ENCODE measurements at regions not wholly inside any gene's neighbourhood (a gene's known extent, or its start where the extent isn't known, plus 50 kb on each side); places are given as distances from the start of the nearest gene placed in this dataset.
A peak's percentile ranks its signal among the peaks of the same experiment; 100 is the strongest.

DNA sequence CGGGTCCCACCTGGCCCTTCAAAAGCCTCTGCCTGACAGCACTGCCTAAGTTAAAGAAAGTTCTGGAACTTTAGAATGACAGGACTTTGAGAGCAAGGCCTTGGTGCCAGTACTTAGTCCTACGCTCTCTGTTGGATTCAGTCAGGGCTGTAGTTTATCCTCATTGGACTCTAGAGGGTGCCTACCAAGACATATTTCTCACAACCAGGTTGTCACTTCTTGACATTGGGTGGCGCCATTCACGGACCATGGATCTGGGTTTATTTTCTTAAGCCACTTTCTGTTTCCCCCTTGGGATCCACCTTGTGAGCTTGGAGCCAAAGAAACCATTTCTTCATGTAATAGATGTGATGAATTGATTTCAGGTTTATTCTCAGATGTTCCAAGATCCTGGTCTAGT, 787.0 kb upstream of the TBX3 start:
- Histone ChIP-seq H3K14ac (ENCODE audit: low read length) (no peak overlapping the region), H3K4ac (ENCODE audit: low read depth, low read length) (no peak overlapping the region), H3K4me1 (ENCODE audit: control insufficient read depth in 1 of 2, insufficient read depth in 2 of 2, low read length in 2 of 2) (no peaks in the 10 kb centered on the region), H3K79me1 (ENCODE audit: low read length) (peaks cover 2% of the 10 kb centered on the region), H3K27me3 (ENCODE audit: insufficient read depth, low read length) (no peaks in the 10 kb centered on the region), H3K4me2 (ENCODE audit: low read length) (no peak overlapping the region), H3K9me3 (ENCODE audit: insufficient read depth, low read depth, low read length) (no peaks in the 10 kb centered on the region), H4K8ac (ENCODE audit: low read depth, low read length) (no peak overlapping the region), H2BK120ac (ENCODE audit: insufficient read depth, low read length, poor library complexity) (no peak overlapping the region), H2AK5ac (ENCODE audit: low read length) (no peak overlapping the region), H3K79me2 (ENCODE audit: control insufficient read depth, insufficient read depth, low read length, poor library complexity) (no peaks in the 10 kb centered on the region), H3K36me3 (ENCODE audit: control insufficient read depth in 1 of 2, insufficient read depth in 2 of 2, low read length in 2 of 2) (no peaks in the 10 kb centered on the region), H4K91ac (ENCODE audit: low read depth, low read length) (no peak overlapping the region), H4K12ac (ENCODE audit: low read depth, low read length) (no peak overlapping the region), H2BK12ac (ENCODE audit: low read length) (no peak overlapping the region), H2AFZ (ENCODE audit: insufficient read depth, low read length, poor library complexity) (no peak overlapping the region), H3K18ac (ENCODE audit: low read length) (no peak overlapping the region), H3K27ac (ENCODE audit: low read depth, low read length) (no peak overlapping the region), H3K9ac (ENCODE audit: low read length) (no peak overlapping the region), H3K23ac (ENCODE audit: low read length) (no peak overlapping the region), H2BK5ac (ENCODE audit: low read depth, low read length, poor library complexity) (no peak overlapping the region), H3K4me3 (ENCODE audit: low read depth, low read length) (no peak overlapping the region)
- DNase-seq = no peak
- WGBS (ENCODE audit: extremely low coverage, insufficient coverage, insufficient read length) = no CpG with 5 or more reads among the region's 4 CpGs

DNA sequence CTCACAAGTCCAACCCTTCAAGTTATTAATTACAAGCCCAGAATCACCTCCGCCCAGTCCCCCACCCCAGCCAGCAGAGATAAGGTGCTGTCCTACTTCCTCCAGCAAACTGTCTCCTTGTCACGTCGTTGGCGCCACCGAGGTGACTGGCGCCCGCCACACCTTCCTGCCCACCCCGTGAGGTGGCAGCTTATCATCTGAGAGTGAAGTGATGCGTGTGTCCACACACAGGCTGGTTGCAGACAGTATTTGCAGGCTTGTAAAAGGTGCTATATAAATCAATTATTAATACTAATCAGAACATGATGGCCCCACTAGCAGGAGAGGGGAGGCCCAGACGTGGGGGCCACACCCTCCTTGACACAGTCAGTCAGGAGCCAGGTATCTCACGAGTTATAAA, 786.6 kb upstream of the TBX3 start:
- no peak overlapping the region for H3K4me3 ChIP-seq (ENCODE audit: low read depth, low read length)
- H2BK12ac ChIP-seq (ENCODE audit: low read length) = no peak overlapping the region
- no peak overlapping the region for H2BK5ac ChIP-seq (ENCODE audit: low read depth, low read length, poor library complexity)
- H4K8ac ChIP-seq (ENCODE audit: low read depth, low read length) = no peak overlapping the region
- H3K18ac ChIP-seq (ENCODE audit: low read length) = no peak overlapping the region
- H3K27ac ChIP-seq (ENCODE audit: low read depth, low read length) = no peak overlapping the region
- no peak overlapping the region for H2AK5ac ChIP-seq (ENCODE audit: low read length)
- WGBS (ENCODE audit: extremely low coverage, insufficient coverage, insufficient read length) = no CpG with 5 or more reads among the region's 11 CpGs
- no peaks in the 10 kb centered on the region for H3K36me3 ChIP-seq (ENCODE audit: control insufficient read depth in 1 of 2, insufficient read depth in 2 of 2, low read length in 2 of 2)
- no peak for DNase-seq
- no peak overlapping the region for H2AFZ ChIP-seq (ENCODE audit: insufficient read depth, low read length, poor library complexity)
- H3K9ac ChIP-seq (ENCODE audit: low read length) = no peak overlapping the region
- no peak overlapping the region for H3K4me2 ChIP-seq (ENCODE audit: low read length)
- H3K4me1 ChIP-seq (ENCODE audit: control insufficient read depth in 1 of 2, insufficient read depth in 2 of 2, low read length in 2 of 2) = no peaks in the 10 kb centered on the region
- H4K91ac ChIP-seq (ENCODE audit: low read depth, low read length) = no peak overlapping the region
- peaks cover 2% of the 10 kb centered on the region for H3K79me1 ChIP-seq (ENCODE audit: low read length)
- H3K9me3 ChIP-seq (ENCODE audit: insufficient read depth, low read depth, low read length) = no peaks in the 10 kb centered on the region
- no peaks in the 10 kb centered on the region for H3K79me2 ChIP-seq (ENCODE audit: control insufficient read depth, insufficient read depth, low read length, poor library complexity)
- H3K4ac ChIP-seq (ENCODE audit: low read depth, low read length) = no peak overlapping the region
- H4K12ac ChIP-seq (ENCODE audit: low read depth, low read length) = no peak overlapping the region
- H3K23ac ChIP-seq (ENCODE audit: low read length) = no peak overlapping the region
- no peaks in the 10 kb centered on the region for H3K27me3 ChIP-seq (ENCODE audit: insufficient read depth, low read length)
- no peak overlapping the region for H2BK120ac ChIP-seq (ENCODE audit: insufficient read depth, low read length, poor library complexity)
- no peak overlapping the region for H3K14ac ChIP-seq (ENCODE audit: low read length)

DNA sequence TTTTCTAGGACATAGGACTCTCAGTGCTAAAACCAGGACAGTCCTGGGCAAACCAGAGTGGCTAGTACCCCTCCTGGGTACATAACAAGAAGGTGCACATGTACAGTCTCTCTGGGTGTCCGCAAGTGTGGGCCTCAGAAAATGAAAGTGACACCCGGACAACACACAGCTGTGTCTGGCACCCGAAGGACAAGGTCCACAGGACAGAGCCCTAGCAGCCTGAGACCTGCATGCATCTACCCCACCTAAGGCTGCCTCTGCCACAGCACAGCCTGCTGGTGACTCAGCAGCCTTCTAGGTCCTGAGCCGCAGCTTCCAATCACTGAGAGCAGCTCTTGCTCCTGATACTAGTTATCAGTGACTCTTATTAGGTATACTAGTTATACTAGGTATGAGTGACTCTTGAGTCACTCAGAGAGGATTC, 784.1 kb upstream of the TBX3 start:
- no peak overlapping the region for H2AFZ ChIP-seq (ENCODE audit: insufficient read depth, low read length, poor library complexity)
- DNase-seq = no peak
- no peaks in the 10 kb centered on the region for H3K4me1 ChIP-seq (ENCODE audit: control insufficient read depth in 1 of 2, insufficient read depth in 2 of 2, low read length in 2 of 2)
- no peak overlapping the region for H2BK5ac ChIP-seq (ENCODE audit: low read depth, low read length, poor library complexity)
- no peak overlapping the region for H4K12ac ChIP-seq (ENCODE audit: low read depth, low read length)
- H3K79me2 ChIP-seq (ENCODE audit: control insufficient read depth, insufficient read depth, low read length, poor library complexity) = no peaks in the 10 kb centered on the region
- H4K8ac ChIP-seq (ENCODE audit: low read depth, low read length) = peak overlapping the region; percentile 18
- WGBS (ENCODE audit: extremely low coverage, insufficient coverage, insufficient read length) = no CpG with 5 or more reads among the region's 4 CpGs
- H3K14ac ChIP-seq (ENCODE audit: low read length) = peak overlapping the region; percentile 14
- no peak overlapping the region for H3K23ac ChIP-seq (ENCODE audit: low read length)
- H3K9me3 ChIP-seq (ENCODE audit: insufficient read depth, low read depth, low read length) = no peaks in the 10 kb centered on the region
- H2BK12ac ChIP-seq (ENCODE audit: low read length) = peak overlapping the region; percentile 37
- no peak overlapping the region for H3K9ac ChIP-seq (ENCODE audit: low read length)
- H3K79me1 ChIP-seq (ENCODE audit: low read length) = peaks cover 2% of the 10 kb centered on the region
- no peak overlapping the region for H2AK5ac ChIP-seq (ENCODE audit: low read length)
- no peak overlapping the region for H3K4me2 ChIP-seq (ENCODE audit: low read length)
- no peak overlapping the region for H3K4ac ChIP-seq (ENCODE audit: low read depth, low read length)
- no peak overlapping the region for H3K4me3 ChIP-seq (ENCODE audit: low read depth, low read length)
- H3K27ac ChIP-seq (ENCODE audit: low read depth, low read length) = no peak overlapping the region
- H4K91ac ChIP-seq (ENCODE audit: low read depth, low read length) = no peak overlapping the region
- H3K18ac ChIP-seq (ENCODE audit: low read length) = no peak overlapping the region
- no peak overlapping the region for H2BK120ac ChIP-seq (ENCODE audit: insufficient read depth, low read length, poor library complexity)
- no peaks in the 10 kb centered on the region for H3K36me3 ChIP-seq (ENCODE audit: control insufficient read depth in 1 of 2, insufficient read depth in 2 of 2, low read length in 2 of 2)
- no peaks in the 10 kb centered on the region for H3K27me3 ChIP-seq (ENCODE audit: insufficient read depth, low read length)

GRCh38 chr12:115467531-115467930, 783.6 kb upstream of the TBX3 start:
- Histone ChIP-seq H3K36me3 (ENCODE audit: control insufficient read depth in 1 of 2, insufficient read depth in 2 of 2, low read length in 2 of 2) (no peaks in the 10 kb centered on the region), H3K4me2 (ENCODE audit: low read length) (no peak overlapping the region), H3K9me3 (ENCODE audit: insufficient read depth, low read depth, low read length) (no peaks in the 10 kb centered on the region), H2AK5ac (ENCODE audit: low read length) (no peak overlapping the region), H4K8ac (ENCODE audit: low read depth, low read length) (no peak overlapping the region), H3K27me3 (ENCODE audit: insufficient read depth, low read length) (no peaks in the 10 kb centered on the region), H2BK12ac (ENCODE audit: low read length) (no peak overlapping the region), H3K4me1 (ENCODE audit: control insufficient read depth in 1 of 2, insufficient read depth in 2 of 2, low read length in 2 of 2) (no peaks in the 10 kb centered on the region), H3K18ac (ENCODE audit: low read length) (no peak overlapping the region), H4K12ac (ENCODE audit: low read depth, low read length) (no peak overlapping the region), H2AFZ (ENCODE audit: insufficient read depth, low read length, poor library complexity) (no peak overlapping the region), H3K27ac (ENCODE audit: low read depth, low read length) (no peak overlapping the region), H2BK120ac (ENCODE audit: insufficient read depth, low read length, poor library complexity) (no peak overlapping the region), H3K23ac (ENCODE audit: low read length) (no peak overlapping the region), H3K9ac (ENCODE audit: low read length) (no peak overlapping the region), H3K4ac (ENCODE audit: low read depth, low read length) (no peak overlapping the region), H3K79me2 (ENCODE audit: control insufficient read depth, insufficient read depth, low read length, poor library complexity) (no peaks in the 10 kb centered on the region), H3K79me1 (ENCODE audit: low read length) (peaks cover 2% of the 10 kb centered on the region), H4K91ac (ENCODE audit: low read depth, low read length) (no peak overlapping the region), H2BK5ac (ENCODE audit: low read depth, low read length, poor library complexity) (no peak overlapping the region), H3K4me3 (ENCODE audit: low read depth, low read length) (no peak overlapping the region), H3K14ac (ENCODE audit: low read length) (no peak overlapping the region)
- no peak for DNase-seq
- no CpG with 5 or more reads among the region's 2 CpGs for WGBS (ENCODE audit: extremely low coverage, insufficient coverage, insufficient read length)

All from trophoblast cell (in vitro differentiated cells and primary cell).